PC-9 (cell line): ENCODE measurements at regions not wholly inside any gene's neighbourhood (a gene's known extent, or its start where the extent isn't known, plus 50 kb on each side); places are given as distances from the start of the nearest gene placed in this dataset.

Source experiments
- CTCF ChIP-seq: fragments of 200-600 bp; sonication (generic); conservative IDR thresholded peaks from 2 replicates; pipeline ENCODE4 v1.6.1; 2017; ENCODE audit warnings: mixed run types, antibody characterized with exemption, mild to moderate bottlenecking, moderate library complexity
- EZH2 ChIP-seq: fragments of 200-600 bp; sonication (generic); IDR thresholded peaks from 2 replicates; pipeline ENCODE4 v1.8.0; 2017; ENCODE audit warnings: antibody characterized with exemption, low read depth

- TF ChIP-seq CTCF: no peak; the same call in 1 of the 2 replicates
- TF ChIP-seq EZH2: no peak
Observed at GRCh38 chr9:26656003-26656870, 236.4 kb downstream of the CAAP1 start.
